NCI-H510A treated with DMSO at 0.1 percent for 48 hours (cell line): ENCODE measurements at regions not wholly inside any gene's neighbourhood (a gene's known extent, or its start where the extent isn't known, plus 50 kb on each side); places are given as distances from the start of the nearest gene placed in this dataset.

Experiments
- DNase-seq: peaks from one replicate; lab custom pipeline; 2025; lab: John Stamatoyannopoulos, UW

DNA sequence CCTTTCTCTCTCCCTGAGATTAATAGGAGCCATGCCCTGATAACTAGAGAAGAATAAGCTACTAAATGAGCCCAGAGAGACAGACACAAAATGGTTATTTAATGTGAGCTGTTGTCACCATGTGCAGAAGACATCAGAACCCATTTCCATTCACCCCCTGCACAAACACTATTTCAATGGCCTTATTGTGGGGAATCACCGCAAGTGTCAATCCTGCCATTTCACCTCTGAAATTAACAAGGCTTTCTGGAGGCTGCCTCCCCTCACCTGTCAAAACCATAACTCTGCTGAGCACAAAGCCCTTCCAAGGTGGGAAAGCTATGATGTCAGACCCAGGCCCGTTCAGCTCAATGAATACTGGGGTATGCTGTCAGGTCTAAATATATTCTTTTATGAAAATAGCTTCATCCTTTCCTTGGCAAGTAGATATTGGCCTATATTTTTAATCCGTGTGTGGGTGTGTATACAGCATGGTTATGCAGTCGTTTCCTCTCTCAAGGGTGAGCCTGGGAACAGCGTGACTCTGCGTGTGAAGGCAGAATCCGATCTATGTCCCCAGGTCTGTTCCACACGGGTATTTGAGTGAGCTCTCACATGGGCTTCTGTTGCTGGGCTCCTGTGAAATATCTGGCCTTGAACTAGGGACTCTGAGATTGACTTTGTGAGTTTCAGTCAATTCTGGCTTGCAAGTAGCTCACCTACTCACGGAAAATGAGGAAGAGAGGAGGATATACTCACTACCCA, 266.3 kb downstream of the FBXW7 start:
- no peak for DNase-seq

DNA sequence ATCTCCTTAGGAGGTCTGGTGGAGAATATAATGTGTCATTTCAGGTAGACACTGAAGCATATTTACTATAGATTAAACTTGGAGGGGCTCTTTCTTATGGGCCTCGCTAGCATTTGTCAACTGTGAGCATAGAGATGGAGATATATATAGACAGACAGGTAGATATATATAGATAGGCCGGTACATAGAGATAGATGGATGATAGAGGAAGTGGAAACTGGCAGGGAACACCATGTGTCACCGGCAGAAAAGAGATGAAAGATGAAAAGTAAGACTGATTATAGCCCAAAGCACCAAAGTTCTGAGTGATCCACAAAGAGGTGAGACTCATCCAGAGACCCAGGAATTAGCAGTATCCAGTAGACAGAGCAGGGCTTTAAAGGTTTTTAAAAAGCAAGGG, 268.1 kb downstream of the FBXW7 start:
- DNase-seq: no peak

DNA sequence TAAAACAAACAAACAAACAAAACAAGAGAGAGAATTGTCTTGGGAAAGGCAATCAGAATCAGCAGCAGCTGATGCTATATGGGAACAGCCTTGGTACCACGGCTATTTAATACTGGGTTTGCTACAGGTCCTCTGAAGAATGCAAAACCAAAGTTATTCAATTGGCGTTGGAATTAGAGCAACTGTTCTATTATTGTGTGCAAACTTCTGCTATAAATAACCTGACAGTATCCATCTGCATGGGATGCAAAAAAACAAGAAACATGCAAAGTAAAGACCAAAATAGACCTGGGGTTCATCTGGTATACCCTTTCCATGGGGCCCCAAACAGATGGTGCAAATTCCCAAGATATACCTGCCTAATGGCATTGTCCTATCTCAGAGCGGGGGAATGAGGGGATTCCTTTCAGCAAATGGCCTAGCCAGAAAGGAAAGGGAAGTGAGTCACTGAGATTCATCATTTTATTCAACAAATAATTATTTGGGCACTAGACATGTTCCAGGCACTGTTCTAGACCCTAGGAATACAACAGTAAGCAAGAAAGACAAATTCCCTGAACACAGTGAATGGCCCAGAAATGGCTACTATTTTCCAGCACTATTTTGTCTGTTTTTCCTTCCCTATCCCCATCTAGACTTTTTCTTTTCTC, 268.9 kb downstream of the FBXW7 start:
- no peak for DNase-seq

DNA sequence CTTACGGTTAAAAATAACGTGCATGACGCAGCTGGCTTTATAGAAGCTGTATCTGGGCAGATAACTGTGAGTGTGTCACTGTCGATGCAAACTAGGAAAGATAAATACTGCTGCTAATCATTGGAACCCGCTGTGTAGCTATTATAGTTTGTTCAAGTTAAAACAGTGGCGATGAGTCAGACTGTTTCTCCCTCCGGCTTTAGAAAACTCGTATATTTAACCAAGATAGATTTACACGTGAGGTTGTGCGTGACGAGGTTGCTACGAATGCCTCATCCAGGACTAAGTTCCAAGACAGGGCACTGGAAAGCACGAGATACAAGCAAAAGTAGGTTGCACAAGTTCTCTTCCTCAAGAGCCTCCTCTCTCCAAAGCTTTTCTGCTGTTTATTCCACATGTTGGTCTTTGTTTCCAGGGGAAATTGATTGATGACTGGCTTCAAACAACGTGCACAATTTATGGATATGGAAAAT, 270.7 kb downstream of the FBXW7 start:
- no peak for DNase-seq

DNA sequence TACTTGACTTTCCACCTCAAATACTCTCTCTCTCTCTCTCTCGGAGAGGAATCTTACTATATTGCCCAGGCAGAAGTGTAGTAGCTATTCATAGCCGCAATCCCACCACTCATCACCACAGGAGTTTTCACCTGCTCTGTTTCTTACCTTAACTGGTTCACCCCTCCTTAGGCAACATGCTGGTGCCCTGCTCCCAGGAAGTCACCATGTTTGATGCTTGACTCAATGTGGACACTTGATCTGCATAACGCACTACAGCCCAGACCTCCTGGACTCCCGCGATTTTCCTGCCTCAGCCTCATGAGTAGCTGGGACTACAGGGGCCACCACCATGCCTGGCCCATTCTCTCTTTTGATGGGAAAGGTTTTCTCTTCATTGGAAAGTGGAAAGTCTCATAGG, 271.8 kb downstream of the FBXW7 start:
- DNase-seq: no peak

DNA sequence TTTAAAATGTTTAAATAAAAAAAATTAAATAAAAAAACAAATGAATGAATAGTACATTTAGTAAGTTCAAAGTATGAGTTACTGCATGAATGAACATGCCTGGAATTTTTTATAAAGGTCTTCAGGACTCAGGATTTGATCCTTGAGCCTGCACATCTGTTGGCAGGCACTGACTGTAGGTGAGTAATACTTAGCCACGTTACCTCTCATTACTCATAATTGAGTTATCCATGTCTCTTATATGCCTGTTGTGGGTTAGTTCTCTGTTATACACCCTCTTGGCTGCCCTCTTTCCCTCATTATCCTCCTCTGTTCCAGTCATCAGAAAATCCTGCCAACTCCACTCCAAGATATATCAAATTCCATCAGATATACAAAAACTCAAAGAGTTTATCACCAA, 276.0 kb downstream of the FBXW7 start:
- no peak for DNase-seq

DNA sequence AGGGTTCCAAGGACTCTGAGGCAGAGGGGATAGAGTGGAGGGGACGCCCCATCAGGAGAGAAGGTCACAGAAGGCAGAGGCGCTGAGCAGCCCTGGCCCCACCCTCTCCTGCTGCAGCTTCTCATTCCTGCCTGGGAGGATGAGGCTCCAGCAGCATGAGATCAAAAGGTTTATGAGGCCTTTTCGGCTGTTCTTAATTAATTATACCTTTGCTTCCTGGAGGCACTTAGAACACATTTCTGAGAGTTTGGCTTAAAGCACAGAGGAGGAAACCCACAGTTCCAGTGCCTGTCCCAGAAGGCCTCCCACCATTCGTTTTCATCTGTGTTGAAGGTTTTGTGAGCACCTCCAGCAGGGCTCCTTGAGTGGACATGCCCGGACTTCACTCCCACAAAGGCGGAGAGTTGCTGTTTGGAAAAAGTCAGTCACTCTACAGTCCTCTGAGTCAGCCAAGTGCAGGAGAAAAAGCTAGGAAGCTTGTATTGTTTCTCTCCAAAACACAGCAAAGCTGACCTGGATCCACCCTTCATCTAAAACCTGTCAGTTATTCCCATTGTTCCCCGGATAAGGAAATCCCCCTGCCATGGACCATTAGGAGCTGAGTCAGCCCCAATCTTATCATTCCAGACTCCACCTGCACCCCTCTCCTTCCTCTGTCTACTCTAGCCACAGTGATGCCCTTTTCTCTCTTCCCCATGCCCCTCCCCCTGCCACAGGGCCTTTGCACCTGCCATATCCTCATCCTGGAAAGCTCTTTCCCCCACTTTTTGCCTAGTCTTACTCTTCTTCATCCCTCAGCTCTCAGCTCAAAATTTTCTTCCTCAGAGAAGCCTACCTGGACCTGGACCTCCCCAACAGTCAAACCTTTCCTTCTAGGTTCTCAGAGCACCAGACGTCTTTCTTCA, 276.8 kb downstream of the FBXW7 start:
- DNase-seq: no peak

DNA sequence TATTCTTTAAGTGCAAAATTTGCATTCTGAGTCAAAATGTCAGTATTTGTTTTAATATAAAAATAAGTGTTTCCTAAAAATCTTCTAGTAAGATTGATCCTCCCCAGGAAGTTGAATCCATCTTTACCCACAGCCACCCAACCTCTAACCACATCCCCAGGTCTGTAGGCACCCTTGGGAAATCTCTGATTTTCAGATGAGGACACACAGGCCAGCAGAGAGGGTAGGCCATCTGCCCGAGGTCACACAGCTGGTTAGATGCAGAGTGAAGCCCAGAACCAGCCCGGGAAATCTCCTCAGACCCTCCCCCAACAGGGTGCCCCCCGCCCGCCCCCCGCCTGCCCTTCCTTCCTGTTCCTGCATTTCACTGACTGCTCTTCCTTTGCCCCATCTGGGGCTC, 277.5 kb downstream of the FBXW7 start:
- DNase-seq: no peak

DNA sequence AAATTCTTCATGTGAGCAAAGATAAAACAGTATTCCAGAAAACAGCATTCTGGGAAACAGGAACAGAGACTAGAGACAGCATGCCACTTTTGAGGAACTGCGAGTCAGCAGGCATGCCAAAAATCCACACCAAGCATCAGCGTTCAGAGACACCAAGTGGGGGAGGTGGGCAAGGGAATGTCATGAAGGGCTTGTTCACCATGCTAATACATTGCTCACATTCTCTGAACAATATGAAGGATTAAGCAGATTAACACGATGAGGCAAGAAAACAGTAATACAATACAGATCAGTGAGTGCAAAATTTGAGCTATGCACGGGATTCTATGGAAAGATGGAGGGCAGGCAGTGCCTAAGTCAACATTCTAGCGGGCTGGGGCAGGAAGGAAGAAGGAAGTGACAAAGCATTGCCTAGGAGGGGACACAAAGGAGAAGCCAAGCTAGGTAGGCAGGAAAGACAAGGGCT, 278.3 kb downstream of the FBXW7 start:
- no peak for DNase-seq

DNA sequence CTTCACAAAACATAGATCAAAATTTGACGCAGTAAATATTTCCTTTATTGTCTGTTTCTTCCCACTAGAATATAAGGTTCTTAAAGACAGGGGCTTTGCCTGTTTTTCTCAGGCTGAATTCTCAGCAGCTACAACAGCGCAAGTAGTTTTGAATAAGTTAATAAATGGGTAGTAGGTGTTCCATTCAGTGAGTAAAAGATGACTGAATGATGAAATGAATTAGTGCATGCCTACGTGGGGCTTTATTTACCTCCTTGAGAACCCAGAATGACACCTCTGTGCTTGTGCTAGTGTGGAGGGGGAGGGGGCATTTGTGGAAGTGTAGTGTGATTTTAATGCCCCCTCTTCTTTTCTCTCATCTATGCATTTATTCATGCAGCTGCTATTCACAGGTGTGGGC, 278.9 kb downstream of the FBXW7 start:
- no peak for DNase-seq

DNA sequence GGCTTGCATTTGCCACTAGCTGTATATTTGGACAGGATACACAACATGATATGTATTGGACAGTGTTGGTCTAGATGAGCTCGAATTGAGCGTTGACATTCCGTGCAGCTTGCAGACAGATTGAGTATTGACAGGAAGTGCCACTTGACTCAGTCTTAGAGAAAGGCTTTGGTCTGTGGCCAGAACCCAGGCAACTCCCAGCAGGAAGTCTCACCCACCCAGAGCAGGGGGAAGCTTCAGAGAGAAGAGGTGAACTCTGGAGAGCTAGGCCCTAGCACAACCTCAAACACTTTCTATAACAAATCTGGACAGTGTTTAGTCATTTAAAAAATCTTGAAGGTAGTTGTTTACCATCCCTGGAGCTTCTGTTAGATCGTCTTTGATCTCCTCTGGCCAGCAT, 280.5 kb downstream of the FBXW7 start:
- DNase-seq: peak; percentile 81

DNA sequence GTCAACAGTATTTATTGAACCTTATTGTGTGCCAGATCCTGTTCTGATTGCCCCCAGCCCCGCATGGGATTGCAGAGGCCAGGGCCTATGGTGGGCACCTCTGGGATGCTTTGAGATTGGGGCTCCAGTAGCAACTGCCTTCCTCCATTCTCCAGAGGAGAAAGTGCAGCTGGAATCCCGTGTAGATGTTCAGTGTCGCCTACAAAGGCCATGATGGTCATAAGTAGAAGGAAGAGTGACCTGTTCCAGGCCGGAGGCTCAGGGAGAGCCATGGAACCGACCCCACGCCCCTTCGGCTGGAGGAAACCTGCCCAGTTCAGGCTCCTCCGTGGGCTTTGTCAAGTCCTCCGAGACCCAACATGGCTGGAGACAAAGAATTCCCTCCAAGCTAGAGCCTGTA, 287.5 kb downstream of the FBXW7 start:
- no peak for DNase-seq

DNA sequence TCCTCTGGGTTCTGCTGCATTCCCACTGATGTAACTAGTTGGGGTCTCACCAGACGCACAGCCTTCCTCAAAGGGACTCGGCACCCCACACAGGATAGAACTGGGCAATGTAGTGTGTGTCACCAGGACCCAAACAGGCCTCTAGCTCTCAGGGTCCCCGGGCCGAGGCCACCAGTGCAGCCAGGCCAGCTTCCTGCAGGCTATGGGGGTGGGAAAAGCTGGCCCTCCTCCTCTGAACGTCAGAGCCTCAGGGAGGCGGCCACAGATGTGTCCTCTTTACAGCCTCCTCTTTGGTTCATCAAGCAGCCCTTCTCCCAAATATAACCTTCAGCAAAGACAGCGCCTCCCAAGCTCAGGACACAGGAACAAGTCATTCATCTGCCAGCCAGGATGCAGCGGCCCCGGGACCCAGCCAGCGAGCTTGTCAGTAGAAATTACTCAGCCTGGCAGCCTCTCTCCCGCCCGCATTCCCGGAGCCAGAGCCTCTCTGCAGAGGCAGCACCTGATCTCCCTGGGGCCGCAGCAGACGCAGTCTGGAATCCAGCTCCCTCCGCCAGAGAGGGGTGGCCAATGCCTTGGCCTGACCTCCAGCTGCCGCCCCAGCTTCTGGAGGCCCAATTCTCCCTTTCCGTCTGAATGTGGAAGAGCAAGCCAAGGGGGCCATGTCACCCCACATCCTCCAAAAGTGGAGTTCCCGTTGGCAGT, 288.5 kb downstream of the FBXW7 start:
- DNase-seq: no peak

DNA sequence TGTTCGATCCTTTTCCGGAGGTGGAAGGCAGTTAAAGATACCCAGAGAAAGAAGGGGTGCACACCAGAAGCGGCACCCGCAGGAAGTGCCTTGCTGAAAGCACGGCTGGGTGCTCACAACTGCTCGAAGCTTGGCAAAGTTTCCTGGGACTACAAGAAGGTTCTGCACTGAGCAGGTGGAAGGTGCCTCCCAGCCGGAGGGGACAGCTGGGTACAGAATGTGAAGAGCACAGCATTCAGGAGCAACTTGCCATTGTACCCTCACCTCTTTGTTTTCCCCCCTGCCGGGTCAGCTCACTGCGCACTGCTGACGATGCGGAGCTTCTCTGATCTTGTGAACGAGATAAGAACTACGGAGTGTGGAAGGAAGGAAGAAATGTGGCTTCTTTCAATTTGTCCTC, 289.2 kb downstream of the FBXW7 start:
- no peak for DNase-seq

DNA sequence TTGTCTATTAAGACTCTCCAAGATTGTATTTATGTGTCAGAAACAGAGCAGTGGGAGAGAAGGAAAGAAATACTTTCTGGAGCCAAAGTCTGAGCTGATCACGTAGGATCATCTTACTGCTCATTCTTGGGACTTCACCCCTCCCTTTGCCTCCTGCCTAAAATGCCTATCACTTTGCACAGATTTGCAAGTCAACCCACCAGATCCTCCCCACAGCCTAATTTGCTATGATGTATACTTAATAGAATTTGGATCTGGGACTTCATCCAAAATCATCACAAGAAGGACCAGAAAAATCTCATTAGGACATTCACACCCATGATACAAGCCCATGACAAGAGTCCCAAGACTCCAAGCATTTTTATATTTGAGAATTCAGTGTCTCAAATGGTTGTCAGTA, 290.2 kb downstream of the FBXW7 start:
- no peak for DNase-seq

DNA sequence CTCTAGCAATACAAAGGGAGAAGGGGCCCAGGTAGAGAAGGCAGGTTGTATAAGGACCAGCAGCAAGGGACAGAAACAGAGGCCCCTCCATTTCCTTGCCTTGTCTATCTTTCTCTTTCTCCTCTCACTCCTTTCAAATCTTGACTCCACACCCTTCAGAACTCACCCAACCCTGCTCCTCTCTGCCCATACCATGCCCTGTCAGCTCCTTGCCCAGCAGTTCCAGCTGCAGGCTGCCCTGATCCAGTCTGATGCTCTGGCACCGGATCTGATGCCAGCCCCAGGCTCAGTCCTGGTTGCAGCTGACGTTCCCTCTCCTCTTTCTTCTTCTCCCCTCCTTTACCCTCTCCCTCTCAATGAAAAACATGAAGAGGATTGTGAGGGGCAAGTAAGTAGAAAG, 291.2 kb downstream of the FBXW7 start:
- DNase-seq: no peak

DNA sequence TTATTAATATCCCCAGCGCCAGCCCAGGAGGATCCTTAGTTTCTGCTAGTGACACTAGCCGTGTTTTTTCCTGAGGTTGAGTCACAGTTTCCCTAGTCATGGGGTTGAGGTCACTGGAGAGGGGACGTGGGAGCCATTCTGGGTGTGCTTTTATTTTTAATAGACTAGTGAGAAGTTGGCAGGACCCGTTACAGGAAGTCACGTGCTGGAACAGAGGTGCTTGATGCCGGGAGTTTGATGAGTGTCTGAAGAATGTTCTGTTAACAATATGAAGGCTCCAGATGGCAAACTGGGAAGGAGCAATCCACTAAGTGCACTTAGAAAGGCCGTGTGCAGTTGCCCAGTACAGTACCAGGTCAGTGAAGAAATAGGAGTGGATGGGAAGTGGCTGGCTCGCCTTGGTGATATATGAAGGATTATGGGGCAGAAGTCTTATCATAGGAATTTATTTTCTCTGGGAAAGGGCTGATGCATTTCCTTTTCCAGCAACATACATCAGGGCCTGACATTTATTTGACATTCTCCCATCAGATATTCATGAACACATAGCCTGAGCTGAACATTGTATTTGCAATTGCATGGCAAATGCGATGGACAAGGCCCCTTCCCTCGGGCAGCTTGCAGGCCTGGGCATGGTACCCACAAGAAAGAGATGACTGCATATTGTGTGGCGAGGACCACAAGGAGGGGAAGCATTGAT, 291.8 kb downstream of the FBXW7 start:
- no peak for DNase-seq

DNA sequence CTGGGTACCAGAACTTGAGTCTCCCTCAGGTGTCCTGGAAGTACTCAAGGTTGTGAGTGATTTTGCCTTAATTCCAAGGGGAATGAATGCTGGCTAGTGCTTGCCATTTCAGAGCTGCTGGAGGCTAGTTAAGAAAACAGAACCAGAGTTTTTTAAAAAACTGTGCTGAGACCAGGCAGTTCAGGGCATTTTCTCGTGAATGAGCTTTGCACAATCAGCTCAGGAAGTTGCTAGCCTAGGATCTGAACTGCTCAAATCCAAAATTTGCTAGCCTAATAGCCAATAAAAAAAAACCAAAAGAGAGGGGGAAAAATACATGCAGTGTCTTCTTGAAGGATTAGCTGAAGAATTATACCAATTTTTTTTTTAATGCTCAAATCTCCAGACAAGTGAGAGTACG, 292.7 kb downstream of the FBXW7 start:
- no peak for DNase-seq

DNA sequence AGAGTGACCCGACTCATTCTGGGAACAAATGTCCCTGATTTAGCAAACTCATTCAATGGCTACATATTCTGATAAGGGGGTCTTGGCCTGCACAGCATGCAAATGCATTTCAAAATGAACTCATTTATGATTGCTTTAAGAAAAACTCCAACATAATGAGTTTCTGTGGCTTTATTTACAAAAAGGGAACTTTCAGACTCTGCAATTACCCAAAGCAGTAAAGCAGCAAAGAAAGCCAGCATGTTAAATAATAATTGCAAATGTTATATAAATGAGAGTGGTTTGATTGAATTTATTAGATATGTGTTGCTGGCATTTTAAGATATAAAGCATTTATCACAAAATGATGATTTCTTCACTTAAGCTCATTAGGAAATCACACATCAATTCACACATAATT, 295.7 kb downstream of the FBXW7 start:
- no peak for DNase-seq

DNA sequence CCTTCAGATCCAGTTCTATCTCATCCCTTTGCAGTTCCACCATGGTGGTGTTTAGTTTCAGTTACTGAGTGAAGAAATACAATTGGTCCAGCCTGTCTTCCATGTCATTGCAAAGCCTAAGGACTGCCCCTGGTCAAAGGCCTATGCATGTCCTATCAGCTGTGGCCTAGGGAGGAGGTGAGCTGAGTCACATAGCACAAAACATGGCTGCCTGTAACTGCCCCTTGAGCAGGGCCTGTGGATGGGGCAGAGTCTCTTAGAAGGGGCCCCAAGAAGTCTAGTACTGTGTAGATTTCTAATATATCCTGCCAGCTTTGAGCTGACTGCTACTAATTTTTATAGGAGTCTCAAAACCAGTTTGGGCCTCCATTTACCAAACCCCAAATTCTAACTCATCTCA, 296.7 kb downstream of the FBXW7 start:
- DNase-seq: no peak

DNA sequence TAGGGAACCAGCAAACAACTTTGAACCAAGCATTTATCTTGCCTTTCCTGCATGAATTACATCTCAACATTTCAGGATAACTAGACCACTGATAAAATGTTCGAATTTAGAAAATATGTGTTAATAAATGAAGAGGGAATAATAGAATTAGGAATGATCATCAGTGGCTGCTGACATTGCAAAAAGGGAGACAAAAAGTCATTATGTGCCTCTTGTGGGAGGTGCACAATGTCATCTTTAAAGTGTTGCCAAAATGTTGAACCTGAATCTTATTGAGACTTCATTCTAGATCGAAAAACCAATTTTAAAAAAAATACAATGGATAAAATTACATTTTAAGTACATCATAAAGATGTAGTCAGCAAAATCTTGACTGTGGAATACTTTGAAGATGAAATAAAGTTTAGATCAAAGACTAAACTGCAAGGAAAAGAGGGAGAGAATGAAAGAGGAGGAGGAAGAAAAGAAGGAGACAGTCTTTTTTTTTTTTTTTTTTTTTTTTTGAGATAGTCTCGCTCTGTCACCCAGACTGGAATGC, 299.3 kb downstream of the FBXW7 start:
- DNase-seq: no peak
